ENCODE measurements at regions not wholly inside any gene's neighbourhood (a gene's known extent, or its start where the extent isn't known, plus 50 kb on each side); places are given as distances from the start of the nearest gene placed in this dataset.
"Not testable (repeated sequence)": the region's sequence is repeated elsewhere in the genome, so short reads cannot be mapped to it uniquely, and the experiment has no call there.

- intact Hi-C loops (cut with micrococcal nuclease); in situ Hi-C loops (cut with MboI): not testable (repeated sequence)
Measured at GRCh38 chr2:84054577-84054976, 404.5 kb downstream of the SUCLG1 start.

DNA sequence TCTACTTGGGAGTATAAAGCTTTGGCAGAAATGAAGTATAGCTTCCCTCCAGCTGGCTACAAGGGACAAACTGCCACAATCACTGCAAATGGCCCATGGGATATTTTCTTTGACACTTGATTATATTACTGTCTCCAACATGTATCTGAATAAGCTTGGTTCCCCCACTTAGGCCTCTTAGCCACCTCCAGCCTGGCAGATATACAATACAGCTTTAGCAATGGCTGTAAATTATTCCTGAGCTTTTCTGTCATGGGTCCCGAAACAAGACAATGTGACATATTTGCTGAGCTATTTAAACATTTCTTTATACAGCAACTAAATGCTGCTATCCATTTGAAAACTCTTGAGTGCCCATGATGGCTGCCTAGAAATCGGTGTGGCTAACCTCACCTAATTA lies 406.2 kb downstream of the SUCLG1 start:
- in situ Hi-C loops (cut with MboI) (no loop called here), intact Hi-C loops (cut with micrococcal nuclease) (no loop called here)
- Histone ChIP-seq H4K20me1 (replicated peaks; ENCODE audit: control insufficient read depth, insufficient read depth, low read length) (no peaks in the 10 kb centered on the region), H3K9ac (ENCODE audit: insufficient read depth in 1 of 2, low read depth in 2 of 2, low read length in 2 of 2) (no peak overlapping the region), H3K4me3 (no peak overlapping the region), H3K27me3 (ENCODE audit: control insufficient read depth in 2 of 2, insufficient read depth in 2 of 2, low read length in 2 of 2) (no peaks in the 10 kb centered on the region), H3K9me3 (replicated peaks; ENCODE audit: control insufficient read depth, insufficient read depth, low read depth, low read length) (no peaks in the 10 kb centered on the region), H3K36me3 (ENCODE audit: control insufficient read depth, insufficient read depth, low read length) (no peaks in the 10 kb centered on the region), H3K4me2 (ENCODE audit: insufficient read depth, low read length) (no peak overlapping the region), H3K27ac (ENCODE audit: extremely low read depth, low read depth, low read length) (no peak overlapping the region), H3K79me2 (ENCODE audit: control insufficient read depth, insufficient read depth, low read length) (no peaks in the 10 kb centered on the region), H2AFZ (ENCODE audit: low read depth, low read length) (no peak overlapping the region), H3K4me1 (replicated peaks in 1 of 2; ENCODE audit: control insufficient read depth in 2 of 2, insufficient read depth in 2 of 2, low read length in 2 of 2) (peaks cover 0 to 5% of the 10 kb centered on the region in 2 experiments; a peak in 2 of 5 replicates), H3K9me1 (ENCODE audit: control insufficient read depth, insufficient read depth, low read length) (no peaks in the 10 kb centered on the region)
- 28% methylated on average over 2 of the region's 2 CpGs for WGBS (ENCODE audit: insufficient coverage, low coverage, missing lambda C conversion rate)
- no TSS peak for BruUV-seq (replicated peaks)
- TF ChIP-seq FOXM1 (IDR thresholded peaks at IDR 0.05; ENCODE audit: low read depth) (no peak), FOXM1 (CRISPR knock-in tag; IDR thresholded peaks at IDR 0.05; ENCODE audit: low read depth) (no peak), TGIF2 (CRISPR knock-in tag; IDR thresholded peaks at IDR 0.05) (no peak), ZFP30 (CRISPR knock-in tag; IDR thresholded peaks at IDR 0.05; ENCODE audit: borderline replicate concordance) (no peak), STAT5A (IDR thresholded peaks at IDR 0.05; ENCODE audit: borderline replicate concordance, low read length) (no peak), GATAD2B (IDR thresholded peaks at IDR 0.05; ENCODE audit: borderline replicate concordance) (no peak), SP2 (IDR thresholded peaks at IDR 0.05; ENCODE audit: extremely low read depth, low read depth, low read length, poor library complexity, severe bottlenecking) (no peak), NFYB (IDR thresholded peaks at IDR 0.05; ENCODE audit: extremely low read depth, insufficient read length) (no peak), TFAP4 (CRISPR knock-in tag; IDR thresholded peaks at IDR 0.05; ENCODE audit: borderline replicate concordance) (no peak), E2F3 (CRISPR knock-in tag; IDR thresholded peaks at IDR 0.05) (no peak), ZBTB17 (CRISPR knock-in tag; IDR thresholded peaks at IDR 0.05) (no peak)
- TF ChIP-seq, protein P1, sequence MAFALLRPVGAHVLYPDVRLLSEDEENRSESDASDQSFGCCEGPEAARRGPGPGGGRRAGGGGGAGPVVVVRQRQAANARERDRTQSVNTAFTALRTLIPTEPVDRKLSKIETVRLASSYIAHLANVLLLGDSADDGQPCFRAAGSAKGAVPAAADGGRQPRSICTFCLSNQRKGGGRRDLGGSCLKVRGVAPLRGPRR (CRISPR knock-in tag; IDR thresholded peaks at IDR 0.05): no peak
- DNase-seq (ENCODE audit: extremely low read depth in 1 of 4, low spot score in 3 of 4) (no peak), FAIRE-seq (no peak), ATAC-seq (no peak)
- CTCF ChIA-PET (ENCODE audit: low intra/inter-chr PET ratio): no interaction called here
- POLR2A ChIA-PET: interaction anchor here (1.5 kb wide), 1 partner anchor 11 kb away, joined by 3 read pairs; no protein-coding TSS in a partner anchor

More at GRCh38 chr2:84054577-84054976, 404.5 kb downstream of the SUCLG1 start:
- H3K9me3 ChIP-seq (replicated peaks; ENCODE audit: control insufficient read depth, insufficient read depth, low read depth, low read length); H3K9me1 ChIP-seq (ENCODE audit: control insufficient read depth, insufficient read depth, low read length); H3K27ac ChIP-seq (ENCODE audit: extremely low read depth, low read depth, low read length); CTCF ChIA-PET (ENCODE audit: low intra/inter-chr PET ratio); ATAC-seq; H4K20me1 ChIP-seq (replicated peaks; ENCODE audit: control insufficient read depth, insufficient read depth, low read length); H3K9ac ChIP-seq (ENCODE audit: insufficient read depth in 1 of 2, low read depth in 2 of 2, low read length in 2 of 2); H3K27me3 ChIP-seq (ENCODE audit: control insufficient read depth in 2 of 2, insufficient read depth in 2 of 2, low read length in 2 of 2); H3K4me2 ChIP-seq (ENCODE audit: insufficient read depth, low read length); DNase-seq (ENCODE audit: extremely low read depth in 1 of 4, low spot score in 3 of 4); H3K36me3 ChIP-seq (ENCODE audit: control insufficient read depth, insufficient read depth, low read length); H2AFZ ChIP-seq (ENCODE audit: low read depth, low read length); BruUV-seq (replicated peaks); FAIRE-seq; H3K79me2 ChIP-seq (ENCODE audit: control insufficient read depth, insufficient read depth, low read length); H3K4me3 ChIP-seq: not testable (repeated sequence)
- 15% methylated on average over 1 of the region's 1 CpG for WGBS (ENCODE audit: insufficient coverage, low coverage, missing lambda C conversion rate)
- POLR2A ChIA-PET: interaction anchor here (0.9 kb wide), 1 partner anchor 32 kb away, joined by 3 read pairs; no protein-coding TSS in a partner anchor
- H3K4me1 ChIP-seq (replicated peaks in 1 of 2; ENCODE audit: control insufficient read depth in 2 of 2, insufficient read depth in 2 of 2, low read length in 2 of 2): peaks cover 0 to 11% of the 10 kb centered on the region in 2 experiments; a peak in 2 of 5 replicates
